ENCODE measurements at regions not wholly inside any gene's neighbourhood (a gene's known extent, or its start where the extent isn't known, plus 50 kb on each side); places are given as distances from the start of the nearest gene placed in this dataset.

- intact Hi-C loops (cut with DNase I): no loop called here
- Histone ChIP-seq H3K4me1 (no peaks in the 10 kb centered on the region), H3K27ac (no peak overlapping the region), H3K36me3 (no peaks in the 10 kb centered on the region), H3K9me3 (no peaks in the 10 kb centered on the region), H3K4me3 (no peak overlapping the region), H3K27me3 (ENCODE audit: low read depth) (no peaks in the 10 kb centered on the region)
- no peak for TF ChIP-seq CTCF (IDR thresholded peaks at IDR 0.05)
- DNase-seq (no peak), ATAC-seq (no peak)
Measured at GRCh38 chr4:124184792-124185191, 527.7 kb downstream of the ANKRD50 start.

- Histone ChIP-seq H3K9me3 (no peaks in the 10 kb centered on the region), H3K36me3 (no peaks in the 10 kb centered on the region), H3K4me3 (no peak overlapping the region), H3K27ac (no peak overlapping the region), H3K4me1 (no peaks in the 10 kb centered on the region), H3K27me3 (ENCODE audit: low read depth) (no peaks in the 10 kb centered on the region)
- DNase-seq (no peak), ATAC-seq (no peak)
- TF ChIP-seq CTCF (IDR thresholded peaks at IDR 0.05): no peak
- intact Hi-C loops (cut with DNase I): no loop called here
Measured at GRCh38 chr4:124188595-124188994, 523.9 kb downstream of the ANKRD50 start.

GRCh38 chr4:124189545-124189944 lies 523.0 kb downstream of the ANKRD50 start:
- DNase-seq: no peak
- Histone ChIP-seq H3K27ac (no peak overlapping the region), H3K4me3 (no peak overlapping the region), H3K4me1 (no peaks in the 10 kb centered on the region), H3K9me3 (no peaks in the 10 kb centered on the region), H3K36me3 (no peaks in the 10 kb centered on the region), H3K27me3 (ENCODE audit: low read depth) (no peaks in the 10 kb centered on the region)
- no peak for TF ChIP-seq CTCF (IDR thresholded peaks at IDR 0.05)
- intact Hi-C loops (cut with DNase I): no loop called here
- no peak for ATAC-seq

- DNase-seq (no peak), ATAC-seq (no peak)
- H3K27ac ChIP-seq: no peak overlapping the region
- no peak overlapping the region for H3K4me3 ChIP-seq
- intact Hi-C loops (cut with DNase I): no loop called here
- no peaks in the 10 kb centered on the region for H3K36me3 ChIP-seq
- no peak for TF ChIP-seq CTCF (IDR thresholded peaks at IDR 0.05)
- no peaks in the 10 kb centered on the region for H3K9me3 ChIP-seq
- H3K4me1 ChIP-seq: no peaks in the 10 kb centered on the region
- no peaks in the 10 kb centered on the region for H3K27me3 ChIP-seq (ENCODE audit: low read depth)
Measured at GRCh38 chr4:124191329-124191728, 521.2 kb downstream of the ANKRD50 start.

- no peak for DNase-seq
- H3K36me3 ChIP-seq: no peaks in the 10 kb centered on the region
- no peak for ATAC-seq
- TF ChIP-seq CTCF (IDR thresholded peaks at IDR 0.05): no peak
- no peak overlapping the region for H3K27ac ChIP-seq
- H3K4me1 ChIP-seq: no peaks in the 10 kb centered on the region
- no peaks in the 10 kb centered on the region for H3K27me3 ChIP-seq (ENCODE audit: low read depth)
- intact Hi-C loops (cut with DNase I): no loop called here
- H3K9me3 ChIP-seq: no peaks in the 10 kb centered on the region
- no peak overlapping the region for H3K4me3 ChIP-seq
Measured at GRCh38 chr4:124192544-124192943, 520.0 kb downstream of the ANKRD50 start.

GRCh38 chr4:124199185-124199584 lies 513.3 kb downstream of the ANKRD50 start:
- no peaks in the 10 kb centered on the region for H3K27me3 ChIP-seq (ENCODE audit: low read depth)
- H3K36me3 ChIP-seq: no peaks in the 10 kb centered on the region
- no peak overlapping the region for H3K4me3 ChIP-seq
- intact Hi-C loops (cut with DNase I): no loop called here
- no peaks in the 10 kb centered on the region for H3K9me3 ChIP-seq
- no peak for DNase-seq
- no peak overlapping the region for H3K27ac ChIP-seq
- no peaks in the 10 kb centered on the region for H3K4me1 ChIP-seq
- TF ChIP-seq CTCF (IDR thresholded peaks at IDR 0.05): no peak
- no peak for ATAC-seq

All from lower lobe of right lung (tissue), 2 donors.